ENCODE measurements at regions not wholly inside any gene's neighbourhood (a gene's known extent, or its start where the extent isn't known, plus 50 kb on each side); places are given as distances from the start of the nearest gene placed in this dataset.
"Not testable (repeated sequence)": the region's sequence is repeated elsewhere in the genome, so short reads cannot be mapped to it uniquely, and the experiment has no call there.

GRCh38 chr1:91207691-91208090 is 185.9 kb upstream of the ZNF644 start:
- DNase-seq (ENCODE audit: low read depth in 1 of 2, low spot score in 1 of 2) = not testable (repeated sequence)

DNA sequence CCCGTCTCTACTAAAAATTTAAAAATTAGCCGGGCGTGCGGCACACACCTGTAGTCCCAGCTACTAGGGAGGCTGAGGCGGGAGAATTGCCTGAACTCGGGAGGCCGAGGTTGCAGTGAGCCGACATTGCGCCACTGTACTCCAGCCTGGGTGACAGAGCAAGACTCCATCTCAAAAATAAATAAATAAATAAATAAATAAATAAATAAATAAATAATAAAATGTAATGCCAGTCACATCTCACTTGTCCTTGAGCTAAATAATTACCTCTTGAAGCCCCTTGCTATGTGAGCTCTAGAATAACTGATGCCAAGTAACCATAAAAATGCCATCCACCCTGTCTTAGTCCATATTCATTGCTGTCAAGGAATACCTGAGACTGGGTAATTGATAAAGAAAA is 182.3 kb upstream of the ZNF644 start:
- not testable (repeated sequence) for DNase-seq (ENCODE audit: low read depth in 1 of 2, low spot score in 1 of 2)

DNA sequence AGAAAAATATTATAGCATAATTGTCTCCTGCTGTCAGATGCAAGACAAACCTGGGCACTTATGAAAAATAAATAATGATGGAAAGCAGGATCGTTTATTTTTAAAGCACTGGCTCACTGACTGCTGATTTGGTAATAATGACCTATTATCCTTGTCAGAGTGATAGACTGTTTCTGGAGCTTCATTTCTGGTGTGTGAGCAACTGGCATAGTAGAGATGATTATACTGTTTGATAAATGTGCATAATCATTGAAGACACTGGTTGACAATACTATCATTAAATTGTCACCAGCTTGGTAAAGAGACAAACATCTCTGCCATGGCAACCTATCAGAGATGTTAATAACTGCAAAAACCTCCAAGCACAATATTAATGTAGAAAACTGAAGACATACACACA is 179.9 kb upstream of the ZNF644 start:
- DNase-seq (ENCODE audit: low read depth in 1 of 2, low spot score in 1 of 2) = no peak

DNA sequence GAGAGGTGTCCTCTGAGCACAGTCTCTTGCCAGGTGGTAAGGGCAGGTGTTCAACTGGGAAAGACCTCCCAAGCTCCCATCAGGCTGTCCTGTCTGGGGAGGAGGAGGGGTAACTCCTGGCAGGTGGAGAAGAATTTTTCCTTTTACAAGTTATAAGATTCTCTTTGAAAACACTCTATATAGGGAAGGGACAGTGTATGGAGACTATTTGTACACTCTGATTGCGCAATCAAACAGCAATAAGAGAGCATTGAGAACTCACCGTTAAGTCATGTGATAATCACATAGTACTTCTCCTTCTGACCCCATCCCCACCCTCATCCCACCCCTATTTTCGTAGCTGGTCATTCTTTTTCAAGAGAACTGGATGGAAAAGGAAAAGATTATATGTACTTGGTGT is 179.3 kb upstream of the ZNF644 start:
- no peak for DNase-seq (ENCODE audit: low read depth in 1 of 2, low spot score in 1 of 2)

DNA sequence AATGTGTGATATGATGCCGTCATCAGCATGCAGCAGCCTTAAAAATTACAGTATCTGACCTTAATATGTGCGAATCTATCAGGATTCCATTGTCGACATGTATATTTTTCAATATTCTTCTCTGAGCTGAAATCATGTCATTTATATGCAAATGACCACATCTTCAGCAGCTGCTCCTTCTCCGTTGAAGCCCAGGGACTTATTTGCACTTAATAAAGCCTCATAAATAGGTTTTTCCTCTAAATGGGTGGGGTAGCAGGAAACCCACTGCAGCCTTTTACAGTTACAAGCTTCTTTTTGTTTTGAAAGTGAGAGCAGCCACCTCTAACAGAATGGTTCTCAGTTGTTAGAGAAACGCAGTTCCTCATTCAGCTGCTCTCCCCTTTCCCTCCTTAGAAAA is 178.8 kb upstream of the ZNF644 start:
- DNase-seq (ENCODE audit: low read depth in 1 of 2, low spot score in 1 of 2) = no peak

GRCh38 chr1:91199988-91200387 is 178.2 kb upstream of the ZNF644 start:
- no peak for DNase-seq (ENCODE audit: low read depth in 1 of 2, low spot score in 1 of 2)

DNA sequence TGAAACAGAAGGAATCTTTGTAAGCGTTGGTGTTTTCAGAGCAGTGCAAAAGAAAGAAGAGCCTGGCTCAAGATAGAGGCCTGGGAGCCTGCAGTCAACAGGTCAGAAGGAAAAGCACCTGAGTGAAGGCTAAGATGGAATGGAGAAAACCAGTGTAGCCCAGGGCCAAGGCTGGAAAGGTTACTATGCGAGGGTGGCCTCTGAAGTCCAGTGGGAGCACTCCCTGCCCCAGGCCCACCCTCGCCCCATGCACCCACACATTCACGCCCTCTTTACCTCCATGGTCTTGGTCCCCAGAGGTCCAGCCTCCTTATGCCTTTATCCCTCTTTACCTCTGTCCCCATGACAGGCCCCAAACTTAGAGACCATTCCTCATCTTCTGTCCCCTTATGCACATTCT is 169.2 kb upstream of the ZNF644 start:
- no peak for DNase-seq (ENCODE audit: low read depth in 1 of 2, low spot score in 1 of 2)

DNA sequence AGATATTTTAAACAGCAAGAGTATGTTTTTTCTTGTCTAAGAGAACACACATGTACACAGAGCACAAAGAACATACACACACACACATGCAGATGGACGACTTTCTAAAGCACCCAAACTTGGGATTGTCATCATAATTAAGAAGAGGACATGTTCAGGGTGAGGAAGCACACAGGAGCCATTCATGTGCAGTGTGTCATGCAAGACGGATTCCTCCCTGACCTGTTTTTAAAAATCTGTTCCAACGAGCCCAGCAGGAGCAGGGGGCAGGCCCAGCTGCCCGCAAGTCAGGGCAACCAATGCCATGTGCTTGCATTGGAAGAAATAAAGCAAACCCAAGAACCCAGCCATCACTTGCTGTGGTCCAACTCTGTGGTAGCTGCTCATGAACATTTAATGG is 167.3 kb upstream of the ZNF644 start:
- DNase-seq (ENCODE audit: low read depth in 1 of 2, low spot score in 1 of 2) = no peak

DNA sequence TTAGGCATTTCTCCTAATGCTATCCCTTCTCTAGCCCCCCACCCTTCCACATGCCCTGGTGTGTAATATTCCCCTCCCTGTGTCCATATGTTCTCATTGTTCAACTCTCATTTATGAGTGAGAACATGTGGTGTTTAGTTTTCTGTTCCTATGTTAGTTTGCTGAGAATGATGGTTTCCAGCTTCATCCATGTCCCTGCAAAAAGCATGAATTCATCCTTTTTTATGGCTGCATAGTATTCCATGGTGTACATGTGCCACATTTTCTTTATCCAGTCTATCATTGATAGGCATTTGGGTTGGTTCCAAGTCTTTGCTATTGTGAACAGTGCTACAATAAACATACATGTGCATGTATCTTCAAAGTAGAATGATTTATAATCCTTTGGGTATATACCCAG is 161.0 kb upstream of the ZNF644 start:
- DNase-seq (ENCODE audit: low read depth in 1 of 2, low spot score in 1 of 2) = not testable (repeated sequence)

GRCh38 chr1:91176250-91176649 is 154.4 kb upstream of the ZNF644 start:
- no peak for DNase-seq (ENCODE audit: low read depth in 1 of 2, low spot score in 1 of 2)

GRCh38 chr1:91174734-91175133 is 152.9 kb upstream of the ZNF644 start:
- no peak for DNase-seq (ENCODE audit: low read depth in 1 of 2, low spot score in 1 of 2)

DNA sequence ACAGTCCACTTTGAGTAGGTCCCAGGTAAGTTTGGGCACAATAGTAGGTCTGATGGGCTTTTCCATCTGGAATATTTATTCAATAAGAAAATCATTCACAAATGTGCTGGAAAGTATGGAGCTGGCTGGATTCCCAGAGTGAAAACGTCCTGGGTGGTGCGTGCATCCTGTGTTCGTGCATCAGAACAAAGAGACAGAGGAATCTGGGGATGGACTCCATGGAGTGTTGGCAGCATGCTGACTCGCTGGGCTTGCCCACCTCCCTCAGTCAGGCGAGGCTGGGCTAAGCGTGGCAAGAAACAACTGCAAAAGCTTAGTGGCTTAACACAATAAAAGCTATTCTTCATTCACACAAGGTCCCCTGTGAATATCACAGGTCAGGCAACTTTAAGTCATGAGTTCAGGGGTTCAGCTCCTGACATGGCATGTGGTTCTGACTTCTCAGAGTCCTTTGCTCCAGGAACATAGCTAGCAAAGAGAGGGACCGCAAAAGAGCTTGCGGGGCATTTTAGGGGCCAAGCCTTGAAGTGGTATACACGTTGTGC is 151.6 kb upstream of the ZNF644 start:
- DNase-seq (ENCODE audit: low read depth in 1 of 2, low spot score in 1 of 2) = no peak

DNA sequence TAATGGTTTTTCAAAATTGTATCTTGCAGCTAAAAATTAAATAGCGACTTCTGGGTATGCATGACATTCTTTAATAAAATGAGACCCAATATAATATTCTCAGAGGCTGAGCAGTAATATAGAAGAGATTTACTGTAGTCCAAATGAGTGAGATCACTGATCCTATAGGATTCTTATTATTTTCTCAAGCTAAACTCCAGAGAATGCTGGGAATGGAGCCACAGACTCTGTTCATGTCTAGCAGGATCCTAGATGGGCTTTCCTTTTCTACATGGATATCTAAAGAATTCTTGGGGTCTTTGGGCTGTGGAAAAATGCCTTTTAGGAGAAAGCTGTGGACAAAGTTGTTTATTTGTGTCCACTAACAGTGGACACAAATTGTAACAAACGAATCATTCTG is 150.7 kb upstream of the ZNF644 start:
- no peak for DNase-seq (ENCODE audit: low read depth in 1 of 2, low spot score in 1 of 2)

GRCh38 chr1:91171898-91172297 is 150.1 kb upstream of the ZNF644 start:
- DNase-seq (ENCODE audit: low read depth in 1 of 2, low spot score in 1 of 2) = no peak

DNA sequence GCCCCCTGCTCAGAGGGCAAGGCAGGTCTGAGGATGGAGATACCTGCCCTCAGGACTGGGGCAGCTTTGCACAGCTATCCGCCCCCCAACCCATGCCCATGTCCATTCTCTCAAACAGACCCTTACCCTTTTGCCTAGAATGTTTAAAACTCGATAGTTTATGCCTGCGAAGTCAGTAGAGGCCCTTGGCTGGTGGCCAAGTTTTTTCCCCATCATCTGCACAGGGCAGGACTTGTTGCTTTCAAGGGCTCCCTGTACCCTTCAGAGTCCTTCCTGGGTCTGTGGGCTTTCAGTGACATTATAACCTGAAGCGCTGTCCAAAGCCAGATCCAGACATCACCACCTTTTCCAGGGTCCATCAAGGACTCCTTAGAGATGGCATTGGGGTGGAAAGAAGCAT is 148.7 kb upstream of the ZNF644 start:
- DNase-seq (ENCODE audit: low read depth in 1 of 2, low spot score in 1 of 2) = no peak

DNA sequence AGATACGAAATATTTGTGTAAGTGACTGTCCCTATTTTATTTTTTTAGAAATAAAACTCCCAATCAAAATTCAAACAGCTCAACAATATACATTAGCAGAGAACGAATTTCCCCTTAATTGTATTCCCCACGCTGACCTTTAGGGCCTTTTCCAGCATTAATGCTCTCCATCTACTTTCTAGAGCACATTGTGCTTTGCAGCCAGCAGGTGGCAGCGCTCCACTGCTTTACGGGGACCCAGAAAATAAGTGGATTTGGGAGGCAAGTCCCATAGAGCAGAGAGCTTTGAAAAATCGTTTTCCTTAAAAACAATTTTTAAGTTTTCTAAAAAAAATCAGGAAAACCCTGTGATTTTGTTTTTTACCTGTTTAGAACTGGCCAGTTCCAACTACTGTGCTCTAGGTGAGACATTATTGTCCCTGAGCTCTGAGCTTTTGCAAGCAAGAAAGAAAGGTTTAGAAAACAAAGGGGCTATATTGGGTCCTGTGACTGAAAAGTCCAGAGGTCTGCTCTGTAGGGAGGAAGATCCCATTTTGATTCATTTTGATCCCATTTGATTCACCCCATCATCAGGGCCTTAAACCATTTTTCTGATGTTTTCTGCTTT is 144.4 kb upstream of the ZNF644 start:
- DNase-seq (ENCODE audit: low read depth in 1 of 2, low spot score in 1 of 2) = peak in 1 of 2 donors; percentile 3

GRCh38 chr1:91165033-91165654 is 143.3 kb upstream of the ZNF644 start:
- DNase-seq (ENCODE audit: low read depth in 1 of 2, low spot score in 1 of 2) = peak; percentile 42 to 47

- DNase-seq (ENCODE audit: low read depth in 1 of 2, low spot score in 1 of 2) = no peak
Measured at GRCh38 chr1:91162613-91163012, 140.8 kb upstream of the ZNF644 start.

- DNase-seq (ENCODE audit: low read depth in 1 of 2, low spot score in 1 of 2) = no peak
Measured at GRCh38 chr1:91161749-91162148, 139.9 kb upstream of the ZNF644 start.

DNA sequence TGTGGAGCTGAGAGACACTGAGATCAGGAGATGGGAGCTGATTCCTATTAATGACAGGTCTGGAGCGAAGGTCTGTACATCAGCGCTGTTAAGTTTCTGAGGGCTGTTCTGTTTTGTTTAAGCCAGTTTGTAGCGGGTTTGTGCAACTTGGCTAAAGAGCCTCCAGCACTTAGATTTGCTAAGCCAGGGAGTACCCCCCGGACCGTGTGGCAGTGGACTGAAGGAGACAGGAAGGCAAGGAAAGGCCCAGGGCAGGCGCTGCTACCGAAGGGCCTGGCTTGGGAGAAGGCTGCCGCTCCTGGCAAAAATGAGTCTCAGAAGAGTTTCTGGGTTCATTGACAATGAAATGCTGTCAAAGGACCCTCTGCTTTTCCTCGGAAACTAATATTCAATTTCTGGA is 139.3 kb upstream of the ZNF644 start:
- no peak for DNase-seq (ENCODE audit: low read depth in 1 of 2, low spot score in 1 of 2)

DNA sequence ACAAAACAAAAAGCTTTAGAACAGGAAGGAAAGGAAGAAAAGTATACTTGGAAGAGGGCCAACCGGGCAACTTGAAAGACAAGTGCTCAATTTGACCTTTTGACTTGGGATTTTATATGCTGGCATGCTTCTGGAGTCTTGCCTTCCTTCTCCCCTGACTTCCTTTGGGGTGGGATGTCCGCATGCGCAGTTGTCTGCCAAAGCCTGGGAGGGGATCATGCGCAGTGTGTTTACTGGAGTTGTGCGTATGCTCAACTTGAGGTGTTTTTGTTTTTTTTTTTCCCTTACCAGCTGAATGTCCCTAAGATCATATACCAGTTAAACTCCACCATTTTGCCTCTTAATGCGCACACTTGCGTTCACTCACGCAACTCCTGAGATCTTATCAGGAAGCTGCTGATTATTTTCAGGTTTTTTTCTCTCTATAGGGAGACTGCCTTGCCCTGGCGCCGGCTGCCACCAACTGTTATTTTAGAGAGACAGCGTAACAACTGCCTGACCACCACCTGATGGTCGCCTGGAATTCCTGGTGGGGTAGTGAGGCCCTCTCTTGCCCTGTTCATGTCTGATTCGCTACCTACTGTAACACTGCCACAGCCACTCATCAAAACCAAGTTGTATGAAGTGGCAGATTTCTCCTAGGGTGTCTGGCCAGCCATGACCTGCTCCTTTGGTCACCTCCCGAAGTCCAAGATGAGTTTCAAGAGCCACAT is 138.7 kb upstream of the ZNF644 start:
- DNase-seq (ENCODE audit: low read depth in 1 of 2, low spot score in 1 of 2) = no peak

DNA sequence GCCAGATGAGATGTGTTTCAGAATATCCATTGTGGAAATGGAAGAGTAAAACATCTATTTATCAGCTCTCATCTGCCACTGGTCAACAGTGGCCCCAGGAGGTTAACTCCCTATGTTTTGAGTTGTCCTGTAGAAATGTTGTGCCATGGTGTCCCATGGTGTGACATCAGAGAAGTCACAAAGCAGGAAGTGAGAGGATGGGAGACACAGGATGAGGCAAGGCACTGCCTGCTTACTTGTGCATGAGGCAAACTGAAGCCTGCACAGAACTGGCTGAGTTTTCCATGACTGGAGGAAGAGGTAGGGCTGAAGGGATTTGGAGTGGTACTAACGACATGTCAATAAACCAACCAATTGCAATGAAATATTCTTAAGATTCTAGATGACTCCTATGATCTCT is 131.5 kb upstream of the ZNF644 start:
- no peak for DNase-seq (ENCODE audit: low read depth in 1 of 2, low spot score in 1 of 2)

All from activated T-helper 1 cell treated with anti-CD3 and anti-CD28 coated beads, Interleukin-2, amount 50 U/mL, for 16 hours (primary cell).